ENCODE measurements at regions not wholly inside any gene's neighbourhood (a gene's known extent, or its start where the extent isn't known, plus 50 kb on each side); places are given as distances from the start of the nearest gene placed in this dataset.
"Not testable (repeated sequence)": the region's sequence is repeated elsewhere in the genome, so short reads cannot be mapped to it uniquely, and the experiment has no call there.

DNA sequence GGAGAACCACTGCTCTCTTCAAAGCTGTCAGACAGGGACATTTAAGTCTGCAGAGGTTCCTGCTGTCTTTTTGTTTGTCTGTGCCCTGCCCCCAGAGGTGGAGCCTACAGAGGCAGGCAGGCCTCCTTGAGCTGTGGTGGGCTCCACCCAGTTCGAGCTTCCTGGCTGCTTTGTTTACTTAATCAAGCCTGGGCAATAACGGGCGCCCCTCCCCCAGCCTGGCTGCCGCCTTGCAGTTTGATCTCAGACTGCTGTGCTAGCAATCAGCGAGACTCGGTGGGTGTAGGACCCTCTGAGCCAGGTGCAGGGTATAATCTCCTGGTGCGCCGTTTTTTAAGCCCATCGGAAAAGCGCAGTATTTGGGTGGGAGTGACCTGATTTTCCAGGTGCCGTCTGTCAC is 64.5 kb upstream of the PTH start:
- not testable (repeated sequence) for H3K4me3 Mint-ChIP-seq

DNA sequence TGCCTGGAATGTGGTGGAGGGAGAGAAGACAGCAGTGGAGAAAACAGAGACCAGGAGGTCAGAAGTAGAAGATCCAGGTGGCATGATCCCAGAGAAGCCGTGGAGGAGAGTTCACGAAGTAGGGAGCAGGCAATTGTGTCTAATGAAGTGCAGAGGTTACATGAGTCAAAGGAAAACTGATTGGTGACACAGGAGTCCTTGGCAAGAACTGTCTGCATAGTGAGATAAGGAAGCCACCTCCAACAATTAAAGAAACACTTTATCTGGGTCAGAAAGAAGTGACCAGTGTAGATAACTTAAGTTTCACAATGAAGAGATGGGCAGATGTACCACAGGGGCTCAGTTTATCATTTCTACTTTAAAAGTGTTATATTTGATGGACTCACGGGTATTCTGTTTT is 57.0 kb upstream of the PTH start:
- ChIA-PET CTCF (ENCODE audit: partially characterized antibody) (no interaction called here), POLR2A (ENCODE audit: partially characterized antibody) (no interaction called here)
- Histone ChIP-seq H3K4me1 (ENCODE audit: insufficient read depth, low read length) (no peaks in the 10 kb centered on the region), H3K9me3 (ENCODE audit: control insufficient read depth in 1 of 2, low read length in 2 of 2) (no peaks in the 10 kb centered on the region), H3K27me3 (ENCODE audit: insufficient read depth, low read length) (no peaks in the 10 kb centered on the region), H3K27ac (ENCODE audit: low read depth, low read length) (no peak overlapping the region), H3K4me3 (ENCODE audit: low read length in 2 of 2) (no peak overlapping the region), H3K36me3 (ENCODE audit: insufficient read depth, low read length) (no peaks in the 10 kb centered on the region)
- DNase-seq, result no peak
- H3K4me1 Mint-ChIP-seq, result no peaks in the 10 kb centered on the region
- intact Hi-C loops (cut with micrococcal nuclease), result no loop called here
- H3K27ac Mint-ChIP-seq, result no peak overlapping the region
- H3K4me3 Mint-ChIP-seq, result no peak overlapping the region
- H3K36me3 Mint-ChIP-seq, result peaks cover 3% of the 10 kb centered on the region in 2 donors
- H3K9me3 Mint-ChIP-seq, result peaks cover 2 to 37% (median 17%) of the 10 kb centered on the region in 8 donors
- H3K27me3 Mint-ChIP-seq, result peaks cover 0 to 1% of the 10 kb centered on the region in 2 donors

More for the DNA sequence above, 64.5 kb upstream of the PTH start:
- H3K27ac Mint-ChIP-seq; H3K9me3 ChIP-seq (ENCODE audit: control insufficient read depth in 1 of 2, low read length in 2 of 2); CTCF ChIA-PET (ENCODE audit: partially characterized antibody); POLR2A ChIA-PET (ENCODE audit: partially characterized antibody); H3K4me1 Mint-ChIP-seq; H3K27ac ChIP-seq (ENCODE audit: low read depth, low read length); H3K4me1 ChIP-seq (ENCODE audit: insufficient read depth, low read length); H3K4me3 ChIP-seq (ENCODE audit: low read length in 2 of 2); intact Hi-C loops (cut with micrococcal nuclease); H3K36me3 Mint-ChIP-seq; H3K36me3 ChIP-seq (ENCODE audit: insufficient read depth, low read length); H3K27me3 ChIP-seq (ENCODE audit: insufficient read depth, low read length): not testable (repeated sequence)
- peaks cover 8 to 13% of the 10 kb centered on the region in 2 donors for H3K27me3 Mint-ChIP-seq
- DNase-seq, result peak in 1 of 5 donors; percentile 1
- H3K9me3 Mint-ChIP-seq, result peaks cover 2 to 32% (median 14%) of the 10 kb centered on the region in 8 donors

DNA sequence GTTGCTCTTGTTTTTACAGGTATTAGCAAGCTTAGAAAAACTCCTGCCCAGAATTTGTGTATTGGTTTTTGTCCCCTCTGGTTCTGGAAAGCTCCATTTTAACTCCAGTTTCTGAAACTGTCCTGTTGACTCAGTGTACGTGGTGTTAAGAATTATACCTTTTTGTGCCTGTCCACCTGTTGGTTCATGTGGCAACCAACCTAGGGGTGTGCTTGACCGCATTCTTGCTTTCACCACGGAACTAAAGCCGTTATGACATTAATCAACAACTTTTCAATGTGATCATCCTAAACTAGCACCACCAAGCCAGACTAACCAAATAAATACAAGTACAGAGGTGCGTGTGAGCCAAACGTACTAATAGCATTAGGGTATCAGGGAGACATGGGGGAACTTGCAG is 56.0 kb upstream of the PTH start:
- POLR2A ChIA-PET (ENCODE audit: partially characterized antibody), result no interaction called here
- H3K36me3 ChIP-seq (ENCODE audit: insufficient read depth, low read length), result no peaks in the 10 kb centered on the region
- no peaks in the 10 kb centered on the region for H3K9me3 ChIP-seq (ENCODE audit: control insufficient read depth in 1 of 2, low read length in 2 of 2)
- no peaks in the 10 kb centered on the region for H3K4me1 ChIP-seq (ENCODE audit: insufficient read depth, low read length)
- no peaks in the 10 kb centered on the region for H3K27me3 ChIP-seq (ENCODE audit: insufficient read depth, low read length)
- CTCF ChIA-PET (ENCODE audit: partially characterized antibody), result no interaction called here
- H3K4me1 Mint-ChIP-seq, result no peaks in the 10 kb centered on the region
- intact Hi-C loops (cut with micrococcal nuclease), result no loop called here
- H3K4me3 ChIP-seq (ENCODE audit: low read length in 2 of 2), result no peak overlapping the region
- H3K27me3 Mint-ChIP-seq, result peaks cover 0 to 1% of the 10 kb centered on the region in 2 donors
- peaks cover 2 to 46% (median 25%) of the 10 kb centered on the region in 8 donors for H3K9me3 Mint-ChIP-seq
- H3K27ac ChIP-seq (ENCODE audit: low read depth, low read length), result no peak overlapping the region
- peaks cover 3 to 8% of the 10 kb centered on the region in 2 donors for H3K36me3 Mint-ChIP-seq
- H3K27ac Mint-ChIP-seq, result no peak overlapping the region
- no peak for DNase-seq
- H3K4me3 Mint-ChIP-seq, result no peak overlapping the region

GRCh38 chr11:13550761-13551160 is 55.0 kb upstream of the PTH start:
- H3K4me1 ChIP-seq (ENCODE audit: insufficient read depth, low read length), result no peaks in the 10 kb centered on the region
- no peak overlapping the region for H3K27ac Mint-ChIP-seq
- no peak overlapping the region for H3K4me3 Mint-ChIP-seq
- H3K36me3 Mint-ChIP-seq, result peaks cover 3 to 13% of the 10 kb centered on the region in 2 donors
- no peaks in the 10 kb centered on the region for H3K27me3 ChIP-seq (ENCODE audit: insufficient read depth, low read length)
- ChIA-PET CTCF (ENCODE audit: partially characterized antibody) (no interaction called here), POLR2A (ENCODE audit: partially characterized antibody) (no interaction called here)
- no peak for DNase-seq
- peaks cover 2 to 56% (median 34%) of the 10 kb centered on the region in 8 donors for H3K9me3 Mint-ChIP-seq
- H3K4me1 Mint-ChIP-seq, result no peaks in the 10 kb centered on the region
- no peak overlapping the region for H3K4me3 ChIP-seq (ENCODE audit: low read length in 2 of 2)
- no peaks in the 10 kb centered on the region for H3K9me3 ChIP-seq (ENCODE audit: control insufficient read depth in 1 of 2, low read length in 2 of 2)
- H3K36me3 ChIP-seq (ENCODE audit: insufficient read depth, low read length), result no peaks in the 10 kb centered on the region
- H3K27ac ChIP-seq (ENCODE audit: low read depth, low read length), result no peak overlapping the region
- intact Hi-C loops (cut with micrococcal nuclease), result no loop called here
- peaks cover 0 to 1% of the 10 kb centered on the region in 2 donors for H3K27me3 Mint-ChIP-seq

GRCh38 chr11:13546092-13546491 is 50.3 kb upstream of the PTH start:
- H3K4me3 Mint-ChIP-seq; DNase-seq; H3K27ac ChIP-seq (ENCODE audit: low read depth, low read length); CTCF ChIA-PET (ENCODE audit: partially characterized antibody); H3K27me3 Mint-ChIP-seq; H3K36me3 ChIP-seq (ENCODE audit: insufficient read depth, low read length); POLR2A ChIA-PET (ENCODE audit: partially characterized antibody); H3K4me3 ChIP-seq (ENCODE audit: low read length in 2 of 2); H3K27ac Mint-ChIP-seq; H3K9me3 ChIP-seq (ENCODE audit: control insufficient read depth in 1 of 2, low read length in 2 of 2); H3K27me3 ChIP-seq (ENCODE audit: insufficient read depth, low read length); H3K4me1 ChIP-seq (ENCODE audit: insufficient read depth, low read length); intact Hi-C loops (cut with micrococcal nuclease); H3K4me1 Mint-ChIP-seq: not testable (repeated sequence)
- Mint-ChIP-seq H3K9me3 (peaks cover 0 to 68% (median 49%) of the 10 kb centered on the region in 8 donors), H3K36me3 (peaks cover 2 to 18% of the 10 kb centered on the region in 2 donors)

Measured in CD4-positive, alpha-beta memory T cell (primary cell).